Stimulated activated CD8-positive, alpha-beta memory T cell treated with anti-CD3 and anti-CD28 coated beads, Interleukin-4, amount 100 ng/mL, for 24 hours (primary cell): ENCODE measurements at regions not wholly inside any gene's neighbourhood (a gene's known extent, or its start where the extent isn't known, plus 50 kb on each side); places are given as distances from the start of the nearest gene placed in this dataset.

Experiments
- DNase-seq: peaks from one replicate; pipeline ENCODE4 v3.0.0-alpha.2; 2020; ENCODE audit warnings: low read depth

DNA sequence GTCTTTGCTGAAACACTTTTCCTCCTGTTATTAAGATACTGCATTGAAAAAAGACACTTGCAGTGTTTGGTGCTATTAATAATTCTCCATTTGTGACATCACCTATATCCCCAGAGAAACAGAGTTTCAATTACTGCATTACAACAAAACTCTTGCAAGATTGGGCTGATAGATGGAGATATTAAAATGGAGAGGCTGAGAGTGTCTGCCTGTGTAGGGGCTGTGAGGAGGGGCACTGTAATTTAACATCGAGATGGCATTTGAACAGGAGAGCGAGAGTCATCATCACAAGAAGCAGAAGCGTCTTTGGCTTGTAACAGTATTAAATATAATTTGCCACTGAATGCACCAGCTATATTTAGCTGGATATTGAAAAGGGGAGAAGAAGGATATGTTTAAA is 316.5 kb downstream of the CDH26 start:
- DNase-seq: no peak

DNA sequence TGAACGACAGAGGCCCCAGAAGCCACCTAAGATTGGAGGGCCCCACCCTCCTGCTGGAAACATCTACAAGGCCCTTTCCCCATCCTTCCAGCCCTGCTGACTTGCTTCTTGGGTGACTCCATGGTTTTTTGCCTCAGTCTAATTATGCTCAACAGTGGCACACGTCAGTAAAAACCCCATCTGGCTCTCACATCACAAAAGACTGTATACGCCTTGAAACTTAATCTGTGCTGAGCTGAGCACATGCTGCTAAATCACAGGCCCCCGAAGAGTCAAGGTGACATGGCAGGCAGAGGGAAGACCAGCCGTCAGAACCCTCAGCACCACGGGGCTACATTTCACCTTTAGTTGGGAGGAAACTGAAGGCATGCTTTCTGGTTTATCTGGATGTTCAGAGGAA is 323.1 kb downstream of the CDH26 start:
- DNase-seq: no peak

DNA sequence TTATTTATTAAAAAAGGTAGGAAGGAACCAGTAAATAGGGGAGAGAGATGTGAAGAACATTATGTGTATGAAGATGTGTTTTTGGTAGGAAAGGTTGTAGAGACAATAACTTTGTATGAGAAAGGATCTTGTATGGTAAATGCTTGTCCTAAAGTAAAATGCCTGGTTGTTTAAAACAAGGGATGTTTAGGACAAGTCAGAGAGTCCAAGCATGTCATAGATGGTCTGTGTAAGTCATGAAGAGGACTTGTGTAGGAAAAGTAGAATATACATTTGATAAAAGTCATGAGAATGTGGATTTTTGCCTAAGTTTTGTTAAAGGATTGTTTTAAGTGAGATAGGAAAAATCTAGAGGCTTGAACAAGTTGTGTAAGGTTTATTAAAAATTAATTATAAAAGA is 325.1 kb downstream of the CDH26 start:
- DNase-seq: no peak

DNA sequence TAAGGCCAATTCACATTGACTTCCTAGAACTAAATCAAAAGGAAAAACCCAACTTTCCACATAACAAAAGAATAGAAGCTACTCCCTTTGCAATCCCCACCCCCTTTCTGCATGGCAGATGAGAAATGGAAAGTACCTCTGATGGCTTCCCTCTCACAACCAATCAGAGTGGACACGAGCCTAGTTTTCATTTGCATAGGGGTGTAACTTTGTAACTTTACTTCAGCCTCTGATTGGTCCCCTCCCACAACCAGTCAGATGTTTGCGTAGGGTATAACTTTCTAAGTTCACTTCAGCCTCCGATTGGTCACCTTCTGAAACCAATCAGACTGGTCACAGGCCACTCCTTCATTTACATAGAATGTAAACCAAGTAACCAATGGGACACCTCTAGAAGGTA is 328.5 kb downstream of the CDH26 start:
- DNase-seq: no peak

DNA sequence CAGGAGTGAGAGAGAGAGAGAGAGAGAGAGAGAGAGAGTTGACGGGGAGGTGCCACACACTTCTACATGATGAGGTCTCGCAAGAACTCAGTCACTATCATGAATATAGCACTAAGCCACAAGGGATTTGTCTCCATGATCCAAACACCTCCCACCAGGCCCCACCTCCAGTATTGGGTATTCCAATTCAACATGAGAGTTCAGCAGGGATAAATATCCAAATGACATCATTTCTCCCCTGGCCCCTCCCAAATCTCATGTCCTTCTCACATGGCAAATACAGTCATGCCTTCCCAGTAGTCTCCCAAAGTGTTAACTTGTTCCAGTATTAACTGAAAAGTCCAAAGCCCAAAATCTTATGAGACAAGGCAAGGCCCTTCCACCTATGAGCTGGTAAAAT is 330.7 kb downstream of the CDH26 start:
- no peak for DNase-seq

DNA sequence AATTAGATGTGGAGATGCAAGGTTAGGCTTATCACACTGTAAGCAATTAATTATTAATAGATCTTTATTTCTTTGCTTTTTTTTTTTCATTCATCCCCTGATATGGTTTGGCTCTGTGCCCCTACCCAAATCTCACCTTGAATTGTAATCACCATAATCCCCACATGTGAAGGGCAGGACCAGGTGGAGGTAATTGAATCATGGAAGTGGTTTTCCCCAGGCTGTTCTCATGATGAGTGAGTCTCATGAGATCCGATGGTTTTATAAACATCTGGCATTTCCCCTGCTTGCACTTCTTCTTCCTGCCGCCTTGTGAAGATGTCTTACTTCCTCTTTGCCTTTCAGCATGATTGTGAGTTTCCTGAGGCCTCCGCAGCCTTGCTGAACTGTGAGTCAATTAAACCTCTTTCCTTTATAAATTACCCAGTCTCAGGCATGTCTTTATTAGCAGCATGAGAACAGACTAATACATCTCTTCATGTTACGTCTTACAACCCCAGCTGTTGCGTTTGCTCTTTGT is 333.8 kb downstream of the CDH26 start:
- no peak for DNase-seq

DNA sequence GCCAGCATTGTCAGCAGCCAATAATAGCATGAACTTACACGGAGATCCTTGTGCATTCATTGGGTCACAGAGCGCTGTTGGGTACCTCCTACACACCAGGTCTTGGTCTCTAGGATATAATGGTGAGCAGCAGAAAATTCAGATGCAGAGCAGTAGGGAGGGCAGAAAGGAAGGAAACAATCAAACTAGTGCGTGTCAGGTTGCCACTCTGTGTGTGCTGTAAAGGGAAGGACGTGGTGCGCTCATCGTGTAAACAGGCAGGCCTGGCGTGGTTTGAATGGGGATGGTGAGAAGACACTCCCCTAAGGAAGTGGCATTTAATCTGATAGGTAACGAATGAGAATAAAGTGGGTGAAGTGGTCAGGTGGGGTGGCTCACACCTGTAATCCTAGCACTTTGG is 336.4 kb downstream of the CDH26 start:
- DNase-seq: no peak

DNA sequence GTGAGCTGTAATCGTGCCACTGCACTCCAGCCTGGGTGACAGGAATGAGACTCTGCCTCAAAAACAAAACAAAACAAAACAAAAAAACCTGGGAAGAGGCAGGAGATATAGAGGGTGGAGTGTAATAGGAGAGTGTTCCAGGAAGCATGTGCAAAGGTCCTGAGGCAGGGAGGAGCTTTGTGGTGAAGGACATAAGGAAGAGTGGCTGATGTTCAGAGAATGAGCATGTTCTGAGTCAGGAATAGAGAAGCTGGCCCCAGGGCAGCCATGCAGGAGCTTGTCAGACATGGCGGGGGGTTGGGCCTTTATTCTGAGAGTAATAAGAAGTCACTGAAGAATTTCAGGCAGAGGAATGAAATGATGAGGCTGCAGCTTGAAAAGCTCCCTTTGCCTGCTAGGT is 337.0 kb downstream of the CDH26 start:
- DNase-seq: no peak

DNA sequence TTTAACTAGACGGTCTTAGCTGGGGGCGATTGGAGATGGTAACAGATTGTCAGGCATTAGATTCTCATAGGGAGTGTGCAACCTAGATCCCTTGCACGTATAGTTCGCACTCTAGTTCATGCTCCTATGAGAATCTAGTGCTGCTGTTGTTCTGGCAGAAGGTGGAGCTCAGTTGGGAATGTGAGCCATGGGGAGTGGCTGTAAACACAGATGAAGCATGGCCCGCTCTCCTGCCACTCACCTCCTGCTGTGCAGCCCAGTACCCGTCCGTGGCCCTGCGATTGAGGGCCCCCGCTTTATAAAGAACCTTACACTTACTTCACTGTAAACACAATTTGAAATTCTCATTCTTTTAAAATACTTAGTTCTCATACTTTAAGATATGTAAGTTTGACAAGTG is 339.4 kb downstream of the CDH26 start:
- no peak for DNase-seq

DNA sequence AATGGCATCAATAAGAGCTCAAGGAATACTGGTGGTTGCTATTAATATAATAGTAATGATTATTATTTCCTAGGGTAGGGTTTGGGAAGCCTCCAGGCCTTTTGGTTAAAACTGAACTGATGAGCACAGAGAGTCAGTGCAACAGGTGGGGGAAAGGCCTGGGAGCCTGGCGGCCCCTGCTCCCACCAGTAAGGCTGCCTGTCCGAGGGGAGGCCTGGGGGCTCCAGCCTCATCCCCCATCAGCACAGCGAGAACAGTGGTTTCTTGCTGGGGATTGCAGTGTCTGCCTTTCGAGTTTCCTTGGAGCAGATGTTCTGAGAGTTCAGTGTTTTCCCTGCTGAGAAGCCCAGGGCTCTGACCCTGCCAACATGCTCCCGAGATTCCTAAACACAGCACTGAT is 340.4 kb downstream of the CDH26 start:
- DNase-seq: no peak

DNA sequence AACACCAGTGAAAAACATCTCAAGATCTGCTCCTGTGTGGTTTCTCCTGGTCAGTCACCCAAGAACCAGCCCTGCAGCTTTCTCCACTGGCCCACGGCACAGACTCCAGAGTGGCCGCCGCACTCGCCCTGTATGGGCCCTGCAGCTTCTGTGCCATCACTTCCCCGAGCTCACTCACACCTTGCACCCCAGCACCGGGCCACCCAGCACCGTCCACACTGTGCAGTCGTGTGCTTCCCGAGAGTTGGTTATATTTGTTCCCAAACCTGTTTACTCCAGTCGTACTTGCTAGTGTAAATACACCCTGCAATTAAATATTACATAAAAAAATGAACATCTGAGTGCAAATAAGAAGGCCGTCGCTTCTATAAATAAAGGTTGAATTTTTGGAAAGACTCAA is 341.7 kb downstream of the CDH26 start:
- no peak for DNase-seq

DNA sequence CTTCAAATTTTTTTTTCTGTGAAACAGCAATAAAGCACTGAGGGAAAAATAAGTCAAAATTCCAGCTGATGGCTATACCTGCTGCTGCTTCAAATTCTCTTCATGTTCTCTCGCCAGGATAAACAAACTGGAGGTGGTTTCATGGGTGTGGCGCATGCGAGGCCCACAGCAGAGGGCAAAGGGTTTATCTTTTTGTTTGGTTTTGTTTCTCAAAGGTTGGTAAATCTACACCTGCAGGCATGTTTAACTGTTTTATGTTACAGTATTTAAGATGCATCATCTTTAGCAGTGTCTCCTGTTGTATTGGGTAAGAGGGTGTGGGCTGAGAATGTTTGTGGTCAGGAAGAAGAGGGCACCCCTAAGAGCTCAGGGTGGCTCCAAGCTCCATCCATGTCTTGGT is 342.2 kb downstream of the CDH26 start:
- no peak for DNase-seq

DNA sequence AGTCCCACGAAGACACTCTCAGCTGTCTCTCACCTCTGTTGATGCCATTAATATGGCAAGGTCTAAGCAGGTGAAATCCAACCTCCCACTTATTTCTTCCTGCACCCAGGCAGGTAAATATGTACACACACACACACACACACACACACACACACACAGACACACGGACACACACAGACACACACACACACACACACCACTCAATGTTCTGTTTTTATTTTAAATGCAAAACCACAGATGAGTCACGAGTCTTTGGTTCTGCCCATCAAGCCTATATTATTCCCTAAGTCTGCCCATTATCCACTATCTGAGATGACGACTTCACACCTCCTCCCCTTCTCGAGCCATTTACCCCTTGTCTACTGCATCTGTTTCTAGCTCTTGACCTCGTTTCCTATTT is 344.7 kb downstream of the CDH26 start:
- no peak for DNase-seq

DNA sequence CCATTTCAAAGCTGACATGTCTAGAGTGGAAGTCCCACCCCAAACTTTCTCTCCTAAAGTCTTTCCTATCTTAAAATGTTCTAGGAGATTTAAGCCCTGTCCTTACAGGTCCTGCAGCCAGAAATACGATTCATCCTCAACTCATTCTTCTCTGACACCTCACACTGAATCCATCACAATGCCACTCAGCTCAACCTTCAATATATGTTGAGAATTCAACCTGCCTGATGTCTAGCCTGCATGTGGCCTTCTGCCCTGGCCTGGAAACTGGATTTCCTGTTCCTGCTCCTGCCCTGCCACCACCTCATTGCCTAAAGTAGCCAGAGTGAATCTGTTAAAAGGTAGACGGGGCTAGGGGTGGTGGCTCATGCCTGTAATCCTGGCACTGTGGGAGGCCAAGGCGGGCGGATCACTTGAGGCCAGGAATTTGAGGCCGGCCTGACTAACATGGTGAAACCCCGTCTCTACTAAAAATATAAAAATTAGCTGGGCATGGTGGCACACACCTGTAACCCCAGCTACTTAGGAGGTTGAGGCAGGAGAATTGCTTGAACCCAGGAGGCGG is 345.9 kb downstream of the CDH26 start:
- no peak for DNase-seq

DNA sequence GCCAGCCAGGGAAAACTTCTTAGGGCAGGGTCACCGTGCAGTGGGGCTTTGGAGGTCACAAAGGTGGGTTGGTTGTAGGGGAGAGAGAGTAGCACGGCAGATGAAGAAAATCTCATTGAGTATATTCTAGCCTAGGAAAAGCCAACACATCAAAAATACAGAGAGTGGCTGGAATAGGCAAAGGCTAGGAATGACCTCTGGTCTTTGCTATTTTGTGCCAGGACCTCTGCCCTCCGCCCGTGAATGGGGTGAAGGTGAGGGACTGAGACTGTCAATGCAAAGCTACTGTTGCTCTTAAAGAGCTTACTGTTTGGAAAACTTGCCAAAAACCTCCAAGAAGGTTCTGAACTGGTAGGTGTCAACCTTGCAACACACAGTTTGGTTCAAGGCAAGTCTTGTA is 346.7 kb downstream of the CDH26 start:
- no peak for DNase-seq

DNA sequence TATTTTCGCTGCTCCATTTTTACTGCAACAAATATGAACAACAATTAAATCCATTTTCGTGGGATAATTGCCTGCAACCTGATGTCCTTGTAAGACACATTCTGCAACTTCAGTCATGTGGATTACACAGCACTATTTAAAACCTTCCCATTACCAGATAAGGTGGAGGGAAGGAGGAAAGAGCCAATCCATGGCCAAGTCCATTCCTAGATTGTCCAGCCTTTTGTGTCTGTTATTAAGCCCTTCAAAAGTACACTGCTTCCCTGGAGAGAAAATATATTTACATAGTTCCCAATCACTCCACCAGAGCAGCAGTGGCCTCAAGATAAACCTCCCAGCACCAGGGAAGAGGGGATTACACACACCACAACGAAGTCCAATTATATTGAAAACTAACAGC is 347.9 kb downstream of the CDH26 start:
- no peak for DNase-seq

DNA sequence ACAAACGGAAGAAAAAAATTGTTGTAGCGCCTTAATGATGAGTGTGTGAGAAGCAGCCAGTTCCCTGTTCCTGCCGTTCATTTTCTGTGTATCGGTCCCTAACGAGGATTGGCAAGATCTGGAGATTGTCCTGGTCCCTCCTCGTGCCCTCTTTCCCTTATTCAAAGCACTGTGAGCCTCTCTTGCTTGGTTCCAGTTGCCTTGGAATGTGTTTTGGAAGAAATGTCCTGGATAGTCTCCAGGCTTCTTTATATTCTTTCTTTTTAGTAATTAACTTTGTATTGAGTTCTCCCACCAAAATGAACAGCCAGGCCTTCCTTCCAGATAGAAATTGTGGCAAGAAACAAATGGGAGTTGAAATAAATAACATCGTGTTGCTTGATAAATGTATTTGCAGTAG is 348.3 kb downstream of the CDH26 start:
- no peak for DNase-seq

DNA sequence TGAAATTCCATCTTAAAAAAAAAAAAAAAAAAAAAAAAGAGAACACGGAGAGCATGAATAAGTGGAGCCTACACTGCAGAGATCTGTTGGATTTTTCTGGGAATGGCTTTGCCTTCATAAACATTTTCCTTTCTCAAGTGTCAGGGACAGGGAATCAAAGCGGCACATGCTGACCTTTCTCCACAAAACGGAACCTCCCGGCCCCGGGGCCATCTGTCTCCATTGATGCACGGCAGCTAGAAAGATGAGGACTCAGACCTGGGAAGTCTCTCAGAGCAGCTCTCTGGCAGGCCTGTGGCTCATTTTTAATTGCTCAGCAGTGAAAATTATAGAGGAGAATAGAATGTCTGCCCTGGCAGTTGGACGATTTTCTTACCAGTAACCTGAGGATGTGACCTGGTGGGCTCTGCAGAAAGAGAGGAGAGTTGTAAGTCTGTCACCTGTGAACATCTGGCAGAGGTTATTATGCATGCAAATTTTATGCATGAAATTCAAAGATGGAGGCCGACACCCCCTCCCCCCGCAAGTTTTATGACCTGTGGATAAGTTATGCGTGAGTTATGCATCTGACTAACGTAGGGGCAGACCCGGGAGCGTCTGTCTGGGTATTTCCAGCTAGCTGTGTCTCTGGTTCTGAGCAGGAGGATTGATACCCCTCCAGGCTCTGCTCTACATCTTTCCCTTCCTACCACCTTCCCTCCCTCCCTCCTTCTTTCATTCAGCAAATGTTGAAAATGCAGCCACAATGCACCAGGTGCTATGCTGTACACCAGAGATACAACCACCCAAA is 352.5 kb downstream of the CDH26 start:
- no peak for DNase-seq

DNA sequence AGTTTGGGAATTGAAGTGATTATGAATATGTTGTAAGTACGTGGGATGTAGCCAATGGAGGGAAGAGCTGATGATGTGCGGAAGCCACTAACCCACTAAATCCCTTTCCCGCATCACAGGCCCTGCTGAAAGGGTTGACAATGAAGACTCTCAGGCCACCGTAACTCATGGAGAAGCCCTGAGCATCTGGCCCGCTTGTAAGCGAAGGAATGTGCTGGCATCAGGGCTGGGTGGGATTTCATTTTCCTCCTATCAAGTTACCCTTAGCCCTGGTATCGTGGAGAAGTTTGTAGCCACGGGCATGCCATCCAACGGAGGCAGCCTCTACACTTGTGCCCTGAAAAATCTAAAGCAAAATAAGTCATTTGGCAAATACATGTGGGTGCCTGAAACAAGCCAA is 355.0 kb downstream of the CDH26 start:
- no peak for DNase-seq

DNA sequence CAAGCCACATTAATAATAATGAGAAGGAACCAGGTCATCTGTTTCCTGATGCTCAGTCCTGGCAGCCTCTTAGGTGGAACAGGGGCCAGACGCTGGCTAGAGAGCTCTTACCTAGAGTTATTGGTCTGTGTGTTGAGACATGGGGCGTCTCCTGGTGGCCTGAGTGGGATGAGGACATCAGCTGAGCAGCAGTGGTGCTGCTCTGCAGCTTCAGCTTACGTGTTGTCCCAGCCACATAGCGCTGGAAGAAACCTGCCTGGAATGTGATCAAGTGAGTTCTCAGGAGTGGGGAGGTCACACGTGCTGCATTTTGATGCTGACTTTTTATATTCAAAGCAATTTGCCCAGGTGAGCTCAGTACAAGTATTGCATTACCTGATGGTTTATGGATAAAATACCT is 355.4 kb downstream of the CDH26 start:
- no peak for DNase-seq

DNA sequence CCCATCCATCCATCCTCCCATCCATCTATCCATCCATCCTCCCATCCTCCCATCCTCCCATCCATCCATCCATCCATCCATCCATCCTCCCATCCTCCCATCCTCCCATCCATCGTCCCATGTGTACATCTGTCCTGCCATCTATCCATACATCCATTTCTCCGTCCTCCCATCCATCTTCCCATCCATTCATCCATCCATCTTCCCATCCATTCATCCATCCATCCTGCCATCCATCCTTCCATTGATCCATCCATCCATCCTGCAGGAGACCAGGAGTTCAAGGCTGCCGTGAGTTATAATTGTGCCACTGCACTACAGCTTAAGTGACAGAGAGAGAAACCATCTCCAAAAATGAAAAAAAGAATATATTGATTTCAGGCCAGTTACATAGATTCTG is 356.5 kb downstream of the CDH26 start:
- DNase-seq: no peak

DNA sequence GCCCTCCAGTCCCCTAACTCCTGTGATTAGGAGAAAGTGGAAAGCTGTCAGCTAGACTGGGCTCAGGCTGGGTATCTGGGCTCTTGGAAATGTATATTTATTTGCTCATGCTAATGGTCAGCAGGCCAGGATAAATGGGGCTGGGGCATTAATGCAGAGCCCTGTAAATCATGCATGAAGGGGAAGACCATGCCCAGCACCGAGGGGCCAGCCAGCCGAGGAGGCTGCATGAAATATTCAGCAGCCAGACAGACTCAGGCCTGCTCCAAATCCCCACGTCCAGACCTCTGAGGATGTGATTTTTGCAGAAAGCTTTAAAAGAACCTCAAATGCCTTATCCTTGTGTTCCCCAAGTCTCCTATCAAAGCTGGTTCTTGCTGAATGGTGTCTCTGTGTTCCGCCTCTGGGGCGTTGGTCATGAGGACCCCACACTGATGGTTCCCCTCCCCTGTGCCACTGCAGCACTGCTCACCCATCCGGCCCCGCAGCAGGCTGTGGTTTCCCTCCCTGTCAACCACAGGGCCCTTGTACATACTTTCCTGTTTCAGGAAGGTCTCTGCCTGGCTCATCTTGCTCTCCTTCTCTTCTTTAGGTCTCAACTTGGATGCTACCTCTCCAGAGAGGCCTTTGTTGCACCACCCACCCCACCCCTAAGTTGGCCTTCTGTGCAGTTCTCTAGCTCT is 358.4 kb downstream of the CDH26 start:
- DNase-seq: no peak

DNA sequence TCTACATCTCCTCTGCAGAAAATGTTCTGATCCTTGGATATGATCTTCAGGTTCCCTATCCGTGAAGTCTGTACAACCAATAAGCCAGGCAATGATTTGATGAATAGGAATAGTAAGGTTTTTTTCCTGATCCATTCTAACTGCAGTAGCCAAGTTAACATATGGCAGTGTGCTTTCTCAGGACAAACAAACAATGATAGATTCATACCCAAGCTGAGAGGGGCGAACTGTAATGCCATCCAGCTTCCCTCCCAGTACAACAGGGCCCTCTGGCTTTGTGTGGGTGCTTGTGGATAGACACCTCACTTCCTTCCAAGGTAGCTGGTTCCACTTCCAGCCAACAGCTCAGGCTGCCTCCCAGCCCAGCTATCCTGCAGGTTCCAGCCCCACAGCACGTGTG is 359.2 kb downstream of the CDH26 start:
- DNase-seq: no peak
